HG03280 (cell line): ENCODE measurements at regions not wholly inside any gene's neighbourhood (a gene's known extent, or its start where the extent isn't known, plus 50 kb on each side); places are given as distances from the start of the nearest gene placed in this dataset.

ENCODE experiments used
- ATAC-seq: cut with Tn5 transposase; IDR thresholded peaks from one replicate; pipeline ENCODE4 v1.9.1; 2021; ENCODE audit warnings: mild to moderate bottlenecking, moderate library complexity; ENCODE audit not compliant: unreplicated experiment

GRCh38 chr1:36650200-36651065, 167.7 kb upstream of the CSF3R start:
- ATAC-seq: no peak

- ATAC-seq: no peak
These were observed 163.2 kb upstream of the CSF3R start for GRCh38 chr1:36645867-36646266.

DNA sequence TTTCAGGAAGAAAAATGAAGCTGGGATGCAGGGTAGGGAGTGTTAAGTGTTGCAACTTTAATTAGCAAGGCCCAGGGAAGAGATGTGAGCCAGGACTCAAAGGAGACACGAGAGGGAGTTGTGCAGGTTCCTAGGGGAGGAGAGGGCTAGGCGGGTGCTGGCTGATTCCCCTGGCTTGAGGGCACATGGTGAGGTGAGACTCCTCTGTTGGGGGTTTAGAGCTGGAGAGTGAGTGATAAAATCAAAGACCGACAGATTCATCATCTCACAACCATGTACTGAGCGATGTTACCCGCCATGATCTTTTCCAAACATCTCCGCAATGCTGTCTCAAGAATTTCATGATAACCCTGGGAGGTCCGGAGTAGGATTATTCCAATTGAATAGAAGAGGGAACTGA, 161.8 kb upstream of the CSF3R start:
- ATAC-seq: no peak

- no peak for ATAC-seq
These were observed 160.9 kb upstream of the CSF3R start for GRCh38 chr1:36643371-36644270.

DNA sequence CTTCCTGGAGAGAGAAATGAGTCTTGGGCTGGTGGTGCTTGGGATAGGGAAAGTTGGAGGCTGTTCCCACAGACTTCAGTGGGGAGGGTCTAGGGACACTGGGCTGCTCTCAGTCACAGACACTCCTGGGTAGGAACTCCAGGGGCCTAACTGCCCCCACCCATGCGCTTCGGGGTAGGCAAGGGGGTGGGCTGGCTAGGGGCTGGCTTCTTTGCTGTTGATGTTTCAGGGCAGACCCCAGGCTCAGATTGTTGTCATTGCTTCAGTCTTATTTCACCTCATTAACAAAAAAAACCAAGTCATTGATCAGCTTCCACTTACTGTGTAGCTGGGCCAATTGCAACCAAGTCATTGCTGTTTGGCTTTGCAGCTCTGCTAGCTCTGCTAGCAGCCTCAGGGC, 160.1 kb upstream of the CSF3R start:
- ATAC-seq: no peak

DNA sequence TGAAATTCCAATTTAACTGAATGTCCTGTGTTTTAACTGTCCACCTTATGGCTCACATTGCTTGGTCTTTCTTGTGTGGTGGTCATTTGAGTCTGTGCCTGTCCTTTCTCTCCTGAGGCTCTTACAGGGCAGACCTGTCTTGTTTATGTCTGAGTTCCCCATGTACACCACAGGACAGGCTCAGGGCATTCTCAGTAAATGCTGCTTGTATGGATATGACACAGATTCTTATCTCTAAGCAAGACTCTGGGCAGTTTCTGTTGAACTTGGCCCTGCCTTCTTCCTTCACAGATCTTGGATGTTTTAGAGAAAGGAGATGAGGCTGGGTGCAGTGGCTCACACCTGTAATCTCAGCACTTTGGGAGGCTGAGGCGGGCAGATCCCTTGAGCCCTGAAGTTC, 159.1 kb upstream of the CSF3R start:
- ATAC-seq: no peak

GRCh38 chr1:36639461-36639860, 156.7 kb upstream of the CSF3R start:
- ATAC-seq: no peak

- ATAC-seq: no peak
These were observed 155.6 kb upstream of the CSF3R start for GRCh38 chr1:36638268-36638667.

GRCh38 chr1:36636206-36636605, 153.5 kb upstream of the CSF3R start:
- no peak for ATAC-seq

DNA sequence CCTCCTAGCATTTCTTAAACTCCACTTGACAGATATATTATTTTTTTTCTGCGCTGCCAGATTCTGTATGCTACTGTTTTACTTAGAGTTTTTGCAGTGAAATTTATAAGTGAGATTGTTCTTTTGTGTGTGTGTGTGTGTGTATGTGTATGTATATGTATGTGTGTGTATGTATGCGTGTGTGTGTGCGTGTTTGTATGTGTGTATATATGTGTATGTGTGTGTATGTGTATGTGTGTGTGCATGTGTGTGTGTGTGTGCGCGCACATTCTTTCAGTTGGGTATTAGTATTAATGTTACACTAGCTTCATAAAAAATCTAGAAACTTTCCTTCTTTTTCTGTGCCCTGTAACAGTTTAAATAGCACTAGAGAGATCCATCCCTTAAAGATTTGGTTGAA, 152.6 kb upstream of the CSF3R start:
- no peak for ATAC-seq

DNA sequence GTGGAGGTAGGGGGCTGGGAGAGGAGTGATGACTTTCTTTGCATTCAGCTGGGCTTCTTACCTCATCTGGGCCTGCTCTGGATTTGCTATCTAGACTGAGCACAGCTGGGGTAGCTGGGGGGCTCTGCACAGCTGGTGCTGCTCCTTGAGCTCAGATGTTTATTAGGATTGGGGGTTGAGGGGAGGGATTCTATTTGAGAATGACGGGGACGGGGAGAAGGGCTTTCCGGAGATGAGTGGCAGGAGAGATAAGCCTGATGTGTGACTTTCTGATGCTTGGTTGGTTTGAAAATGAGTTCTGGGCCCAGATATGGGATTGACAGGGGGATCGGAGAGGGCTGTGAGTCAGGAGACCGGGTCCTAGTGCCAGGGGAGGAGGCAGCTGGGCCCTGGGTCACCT, 146.1 kb upstream of the CSF3R start:
- ATAC-seq: no peak

GRCh38 chr1:36626435-36626834, 143.7 kb upstream of the CSF3R start:
- no peak for ATAC-seq

GRCh38 chr1:36625935-36626310, 143.2 kb upstream of the CSF3R start:
- ATAC-seq: no peak

GRCh38 chr1:36625253-36625934, 142.7 kb upstream of the CSF3R start:
- no peak for ATAC-seq

DNA sequence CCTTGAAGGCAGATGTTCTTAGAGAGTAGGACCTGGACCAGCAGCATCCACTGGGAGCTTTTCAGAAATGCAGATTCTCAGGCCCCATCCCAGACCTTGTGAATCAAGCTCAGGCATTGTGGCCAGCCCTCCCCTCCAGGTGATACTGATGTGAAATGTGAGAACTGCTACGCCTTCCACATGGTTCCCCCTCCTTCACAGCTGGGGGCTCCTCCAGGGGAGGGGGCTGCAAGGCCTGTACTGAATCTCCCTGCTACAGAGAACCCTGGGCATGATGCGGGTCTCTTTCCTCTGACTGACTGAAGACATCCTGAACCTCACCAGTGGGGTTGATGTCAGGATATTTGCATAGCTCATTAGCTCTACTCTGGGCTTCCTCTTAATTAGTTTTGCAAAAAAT, 141.8 kb upstream of the CSF3R start:
- ATAC-seq: no peak

GRCh38 chr1:36622741-36623648, 140.3 kb upstream of the CSF3R start:
- no peak for ATAC-seq

GRCh38 chr1:36621531-36621930, 138.8 kb upstream of the CSF3R start:
- no peak for ATAC-seq

DNA sequence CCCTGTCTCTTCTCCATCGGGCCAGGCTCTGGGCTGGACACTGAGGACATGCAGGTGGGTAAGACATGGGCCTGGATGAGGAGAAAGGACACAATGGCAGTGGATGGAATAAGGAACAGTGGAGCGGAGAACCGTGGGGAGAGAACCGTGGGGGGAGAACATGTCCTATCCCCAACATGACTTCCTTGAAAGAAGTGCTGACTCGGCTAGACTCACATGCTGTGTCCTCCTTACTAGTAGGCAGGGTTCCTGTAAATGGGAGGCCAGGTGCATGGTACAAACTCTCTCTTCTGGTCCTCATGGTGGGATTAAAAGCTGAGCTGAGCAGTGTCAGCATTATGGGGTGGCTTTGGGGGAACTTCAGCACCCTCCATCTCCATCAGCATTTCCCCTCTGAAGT, 137.4 kb upstream of the CSF3R start:
- no peak for ATAC-seq

DNA sequence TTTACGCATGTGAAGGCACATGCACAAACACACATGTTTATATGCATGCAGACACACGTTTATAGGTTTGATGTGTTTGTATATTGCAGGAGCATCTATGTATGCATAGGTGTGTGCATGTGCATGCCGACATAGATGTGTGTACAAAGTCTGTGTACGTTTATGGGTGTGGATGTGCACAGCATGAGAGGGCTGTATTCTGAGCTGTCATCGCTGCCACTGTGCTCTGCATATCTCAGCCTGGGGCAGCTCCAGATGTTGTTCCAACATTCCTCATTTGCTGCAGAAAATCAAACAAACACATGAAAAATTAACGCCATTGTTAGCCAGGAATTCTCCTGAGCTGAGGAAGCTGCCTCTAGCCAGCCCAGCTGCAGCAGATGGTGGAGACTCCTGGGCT, 132.3 kb upstream of the CSF3R start:
- ATAC-seq: no peak

DNA sequence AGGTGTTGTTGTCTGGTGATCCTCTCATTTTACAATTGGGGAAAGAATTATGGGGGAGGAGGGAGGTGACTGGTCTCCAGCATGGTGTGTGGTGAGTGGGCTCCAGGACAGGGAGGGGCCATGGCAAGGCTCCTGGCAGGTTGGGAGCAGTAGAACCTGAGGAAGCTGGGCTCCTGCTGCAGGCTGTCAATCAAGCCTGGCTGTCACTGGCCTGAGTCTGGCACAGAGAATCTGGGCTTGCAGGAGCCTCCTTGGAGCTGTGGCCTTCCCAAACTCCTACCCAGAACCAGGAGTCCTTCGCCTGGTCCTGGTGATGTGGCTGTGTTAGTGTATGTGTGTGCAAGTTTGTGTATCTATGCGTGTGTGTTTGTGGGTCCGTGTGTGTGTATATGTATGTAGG, 131.9 kb upstream of the CSF3R start:
- ATAC-seq: no peak
